Fibroblast of skin of right quadriceps (primary cell): ENCODE measurements at regions not wholly inside any gene's neighbourhood (a gene's known extent, or its start where the extent isn't known, plus 50 kb on each side); places are given as distances from the start of the nearest gene placed in this dataset.

ENCODE experiments used
- DNase-seq: peaks from one replicate; pipeline ENCODE4 v3.0.0-alpha.2; 2013

GRCh38 chr14:82067221-82067875 is 533.7 kb upstream of the SEL1L start:
- no peak for DNase-seq

- DNase-seq = no peak
Measured at GRCh38 chr14:82070040-82070439, 536.4 kb upstream of the SEL1L start.

DNA sequence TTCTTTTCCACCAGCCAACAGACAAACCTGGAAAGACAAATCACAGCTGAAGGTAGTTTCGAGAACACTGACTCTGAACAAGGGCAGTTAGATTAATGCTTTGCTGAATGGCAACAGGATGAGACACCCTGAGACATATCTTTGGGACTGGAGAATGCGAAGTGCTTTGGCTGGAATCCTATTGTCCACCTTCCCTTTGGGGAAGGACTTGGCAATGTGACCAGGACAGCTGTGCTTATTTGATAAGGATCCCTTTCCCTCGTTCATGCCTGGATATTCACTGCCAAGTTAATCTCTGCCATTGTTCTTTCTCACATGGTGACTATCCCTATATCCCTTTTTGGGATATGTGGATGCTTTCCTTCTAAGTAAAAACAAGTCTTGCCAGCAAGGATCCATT is 537.1 kb upstream of the SEL1L start:
- DNase-seq = no peak

- DNase-seq = no peak
Measured at GRCh38 chr14:82073547-82073946, 539.9 kb upstream of the SEL1L start.

GRCh38 chr14:82075566-82075965 is 541.9 kb upstream of the SEL1L start:
- DNase-seq = peak; percentile 0

- no peak for DNase-seq
Measured at GRCh38 chr14:82079553-82079952, 545.9 kb upstream of the SEL1L start.

DNA sequence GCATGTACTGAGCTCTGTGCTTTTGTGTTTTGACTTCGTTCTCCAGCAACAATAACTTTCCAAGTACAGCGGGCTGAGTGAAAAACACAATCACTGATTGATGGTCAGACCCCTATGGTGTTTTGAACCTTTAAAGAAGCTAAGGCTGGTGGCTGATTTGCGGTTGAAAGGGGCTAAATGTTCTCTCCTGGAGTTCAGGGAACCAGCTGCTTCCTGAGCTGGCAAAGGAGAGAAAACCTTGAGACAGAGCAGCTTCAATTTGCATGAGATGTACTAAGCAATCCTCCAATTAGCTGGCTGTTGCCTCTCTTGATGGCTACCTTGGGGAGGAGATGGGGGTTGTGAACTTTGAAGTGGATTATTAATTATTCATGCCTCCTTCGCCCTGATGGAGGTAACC is 546.7 kb upstream of the SEL1L start:
- DNase-seq = no peak

- no peak for DNase-seq
Measured at GRCh38 chr14:82084813-82085212, 551.2 kb upstream of the SEL1L start.

DNA sequence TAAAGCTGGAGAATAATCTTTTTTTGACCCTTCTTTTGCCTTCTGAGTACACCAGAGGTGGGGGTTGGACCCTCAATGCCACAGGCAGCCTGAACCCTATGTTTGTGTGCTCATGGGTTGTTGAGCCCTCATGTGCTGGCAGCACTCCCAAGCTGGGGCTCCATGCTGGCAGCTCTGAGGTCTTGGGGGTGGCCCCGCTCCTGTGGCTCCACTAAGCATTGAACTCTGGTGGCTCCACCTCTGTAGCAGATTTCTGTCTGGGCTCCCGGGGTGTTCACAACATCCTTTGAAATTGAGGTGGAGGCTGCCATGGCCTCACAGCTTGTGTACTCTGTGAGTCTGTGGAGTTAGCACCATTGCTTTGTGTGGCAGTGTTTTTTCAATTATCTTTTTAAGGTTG is 557.4 kb upstream of the SEL1L start:
- no peak for DNase-seq

DNA sequence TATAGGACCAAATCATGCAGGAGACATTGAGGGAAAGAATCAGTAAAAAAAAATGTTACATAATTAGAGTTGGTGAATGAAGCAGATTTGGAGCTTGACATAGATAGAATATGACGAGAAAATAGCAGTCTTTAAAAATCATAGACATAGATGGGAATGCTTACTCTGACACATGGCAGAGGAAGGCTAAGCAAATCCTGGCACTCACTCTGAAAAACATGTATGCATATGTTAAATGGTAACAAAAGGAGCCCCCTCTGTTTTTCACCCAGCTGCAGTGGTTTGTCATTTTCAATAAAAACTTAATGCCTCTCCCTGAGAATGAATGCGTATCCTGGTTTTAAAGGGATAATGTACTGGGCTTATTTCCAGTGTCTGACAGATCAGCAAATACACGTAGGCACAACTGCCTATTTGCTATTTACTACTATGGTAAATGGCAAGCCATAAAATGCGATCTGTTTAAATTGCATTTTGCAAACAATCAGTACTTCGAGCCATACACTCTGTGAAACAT is 561.2 kb upstream of the SEL1L start:
- no peak for DNase-seq

- DNase-seq = no peak
Measured at GRCh38 chr14:82104013-82104412, 570.4 kb upstream of the SEL1L start.

DNA sequence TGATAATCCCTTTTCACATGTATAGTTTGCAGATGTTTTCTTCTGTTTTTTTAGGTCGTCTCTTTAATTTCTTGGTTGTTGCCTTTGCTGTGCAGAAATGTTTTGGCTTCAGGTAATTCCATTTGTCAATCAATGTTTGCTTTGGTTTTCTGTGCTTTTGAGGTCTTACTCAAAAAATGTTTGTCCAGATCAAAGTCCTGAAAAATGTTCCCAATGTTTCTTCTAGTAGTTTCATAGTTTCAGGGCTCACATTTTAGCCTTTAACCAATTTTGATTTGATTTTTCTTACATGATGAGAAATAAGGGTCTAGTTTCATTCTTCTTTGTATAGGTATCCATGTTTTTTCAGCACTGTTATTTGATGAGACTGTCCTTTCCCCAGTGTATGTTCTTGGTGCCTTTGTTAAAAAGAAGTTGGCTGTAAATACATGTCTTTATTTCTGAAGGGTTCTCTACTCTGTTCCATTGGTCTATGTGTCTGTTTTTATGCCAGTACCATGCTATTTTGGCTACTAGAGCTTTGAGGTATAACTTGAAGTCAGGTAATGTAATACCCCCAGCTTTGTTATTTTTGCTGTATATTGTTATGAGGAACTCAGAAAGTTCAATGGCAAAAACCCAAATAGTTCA is 578.7 kb upstream of the SEL1L start:
- DNase-seq = no peak

DNA sequence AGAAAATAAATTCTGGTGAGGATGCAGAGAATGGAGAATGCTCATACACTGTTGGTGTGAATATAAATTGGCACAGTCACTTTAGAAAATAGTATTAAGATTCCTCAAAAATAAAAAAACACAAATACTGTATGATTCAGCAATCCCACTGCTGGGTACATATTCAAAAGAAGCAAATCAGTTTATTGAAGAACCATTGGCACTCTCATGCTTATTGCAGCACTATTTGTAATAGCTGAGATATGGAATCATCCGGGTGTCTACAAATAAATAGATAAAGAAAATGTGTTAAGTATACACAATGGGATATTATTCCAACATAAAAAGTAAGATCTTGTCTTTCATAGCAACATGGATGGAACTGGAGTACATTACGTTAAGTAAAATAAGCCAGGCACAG is 579.4 kb upstream of the SEL1L start:
- DNase-seq = no peak

DNA sequence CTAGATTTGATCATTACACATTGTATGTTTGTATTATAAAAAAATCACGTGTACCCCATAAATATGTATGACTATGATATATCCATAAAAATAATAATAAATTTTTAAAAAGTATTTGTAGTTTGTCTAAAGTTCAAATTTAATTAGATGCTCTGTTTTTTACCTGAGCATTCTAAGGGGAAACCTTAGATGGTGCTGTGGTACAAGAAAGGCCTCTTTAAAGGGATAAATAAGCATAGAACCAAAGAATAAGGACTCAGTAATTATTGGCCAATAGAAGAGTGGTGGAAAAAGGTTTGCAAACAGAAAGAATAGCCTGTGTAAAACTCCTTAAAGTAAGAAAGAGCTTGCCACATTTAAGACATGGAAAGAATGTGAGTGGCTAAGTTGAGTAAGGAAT is 580.1 kb upstream of the SEL1L start:
- no peak for DNase-seq

- no peak for DNase-seq
Measured at GRCh38 chr14:82116721-82117120, 583.1 kb upstream of the SEL1L start.

DNA sequence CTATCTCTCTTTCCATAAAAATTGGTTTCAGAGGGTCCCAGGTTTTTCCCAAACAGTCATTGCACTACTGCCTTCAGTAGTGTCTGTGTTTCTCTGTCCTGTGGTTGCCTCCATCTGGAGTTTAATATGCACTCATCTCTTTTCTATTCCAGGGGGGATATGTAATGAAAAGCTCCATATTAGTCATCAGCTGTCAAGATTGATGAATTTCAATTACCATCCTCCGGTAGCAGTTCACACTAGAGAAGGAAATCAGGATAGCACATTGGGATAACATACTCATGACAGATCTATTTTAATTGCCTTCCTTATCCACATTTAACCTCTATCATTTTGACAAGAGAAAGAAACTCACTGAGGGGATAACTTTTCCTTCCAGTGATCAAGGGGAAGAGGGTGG is 589.0 kb upstream of the SEL1L start:
- DNase-seq = no peak

DNA sequence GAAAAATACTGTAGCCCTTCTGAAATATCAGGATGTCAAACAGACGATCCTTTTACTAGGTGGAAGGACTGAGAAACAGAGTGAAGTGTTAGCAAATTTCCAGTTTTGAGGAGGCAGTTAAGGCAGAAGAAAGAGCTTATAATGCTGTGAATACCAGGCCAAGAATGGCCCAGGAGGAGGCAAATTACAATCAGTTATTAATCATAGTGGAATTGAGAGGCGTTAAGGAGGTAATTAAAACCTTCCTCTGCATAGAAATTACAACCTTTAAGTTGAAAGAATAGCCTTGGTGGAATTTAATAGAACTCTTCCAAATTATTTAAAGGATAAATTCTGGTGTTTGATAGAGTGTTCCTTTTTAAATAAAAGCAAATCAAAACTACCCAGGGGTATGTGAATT is 590.9 kb upstream of the SEL1L start:
- DNase-seq = no peak

DNA sequence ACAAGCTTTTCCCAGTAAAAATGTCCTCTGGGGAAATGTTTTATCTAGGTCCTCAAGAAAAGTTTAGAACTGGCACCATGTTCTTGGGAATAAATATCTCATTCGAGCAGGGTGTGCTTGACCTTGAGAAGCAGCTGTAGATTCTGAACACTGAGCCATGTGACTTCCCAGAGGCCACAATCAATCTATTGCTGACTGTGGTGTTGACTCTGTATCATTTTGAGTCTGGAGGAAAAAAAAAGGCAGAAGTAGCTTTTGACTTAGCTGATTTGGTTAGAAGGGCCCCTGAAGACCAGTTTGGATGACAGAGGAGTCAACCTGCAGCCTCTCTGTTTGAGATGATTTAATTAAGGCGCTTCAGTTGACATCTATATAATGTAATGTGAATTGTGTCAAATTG is 592.4 kb upstream of the SEL1L start:
- no peak for DNase-seq

GRCh38 chr14:82134411-82134810 is 600.8 kb upstream of the SEL1L start:
- DNase-seq = no peak

DNA sequence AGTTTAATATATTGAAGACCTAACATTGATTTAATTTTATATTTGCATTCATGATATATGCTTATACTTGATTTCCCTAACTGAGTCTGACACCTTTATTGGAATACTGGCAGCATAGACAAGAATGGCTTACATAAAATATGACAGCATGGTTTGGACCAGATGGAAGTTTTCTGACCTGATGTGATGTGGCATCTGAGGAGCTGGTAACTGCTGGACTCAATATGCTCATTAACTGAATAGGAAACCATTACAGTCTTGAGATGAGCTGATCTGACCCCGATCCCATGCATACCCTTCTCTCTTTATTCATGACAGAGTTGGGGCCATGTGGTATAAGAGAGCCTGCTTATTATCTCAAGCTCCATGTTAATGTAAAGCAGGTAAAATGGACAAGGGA is 604.8 kb upstream of the SEL1L start:
- no peak for DNase-seq

DNA sequence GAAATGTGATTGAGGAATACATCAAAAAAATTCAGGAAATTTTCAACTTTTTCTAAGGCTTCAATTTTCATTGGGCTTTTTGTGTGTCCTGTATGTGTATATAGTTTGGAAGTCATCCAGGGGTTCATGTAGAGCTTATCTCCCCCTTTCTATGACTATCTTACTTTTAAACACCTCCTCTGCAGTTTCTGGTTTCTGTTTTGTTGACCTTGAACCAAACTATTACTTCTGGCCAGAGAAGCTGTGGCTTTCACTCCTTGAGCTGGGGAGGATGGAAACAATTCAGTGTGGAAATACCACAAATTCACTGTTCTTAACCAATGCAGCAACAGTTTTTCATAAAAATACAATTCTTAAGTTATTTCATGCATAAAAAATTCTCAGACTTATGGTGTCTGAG is 613.2 kb upstream of the SEL1L start:
- DNase-seq = no peak

DNA sequence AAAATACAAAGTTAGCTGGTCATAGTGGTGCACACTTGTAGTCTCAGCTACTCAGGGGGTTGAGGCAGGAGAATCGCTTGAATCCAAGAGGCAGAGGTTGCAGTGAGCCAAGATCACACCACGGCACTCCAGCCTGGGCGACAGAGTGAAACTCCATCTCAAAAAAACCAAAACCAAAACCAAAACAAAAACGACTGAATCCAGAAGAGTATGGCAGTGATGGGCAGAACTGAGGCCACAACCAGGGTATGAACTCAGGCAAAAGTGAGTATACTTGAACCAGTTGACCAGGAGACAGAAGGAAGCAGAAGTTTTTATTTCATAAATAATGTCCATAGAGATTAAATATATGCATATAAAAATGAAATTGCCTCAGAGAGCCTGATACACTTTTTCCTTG is 620.0 kb upstream of the SEL1L start:
- no peak for DNase-seq

DNA sequence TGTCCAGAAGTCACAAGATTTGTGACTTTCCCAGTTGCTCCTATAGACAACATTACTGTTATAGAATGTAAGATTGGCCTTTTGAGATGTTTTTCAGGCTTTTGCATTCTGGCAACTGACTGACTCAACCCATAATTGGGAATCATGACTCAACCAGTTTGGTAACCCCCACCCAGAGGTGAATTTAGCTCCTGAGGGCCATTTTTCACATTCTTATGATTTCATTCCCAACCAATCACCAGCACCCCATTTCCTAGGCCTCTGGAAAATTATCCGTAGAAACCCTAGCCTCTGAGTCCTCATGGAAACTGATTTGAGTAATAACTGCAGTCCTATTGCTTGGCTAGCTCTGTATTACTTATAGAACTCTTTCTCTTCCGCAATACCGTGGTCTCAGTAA is 626.0 kb upstream of the SEL1L start:
- peak; percentile 49 for DNase-seq

- DNase-seq = no peak
Measured at GRCh38 chr14:82180139-82180538, 646.5 kb upstream of the SEL1L start.

DNA sequence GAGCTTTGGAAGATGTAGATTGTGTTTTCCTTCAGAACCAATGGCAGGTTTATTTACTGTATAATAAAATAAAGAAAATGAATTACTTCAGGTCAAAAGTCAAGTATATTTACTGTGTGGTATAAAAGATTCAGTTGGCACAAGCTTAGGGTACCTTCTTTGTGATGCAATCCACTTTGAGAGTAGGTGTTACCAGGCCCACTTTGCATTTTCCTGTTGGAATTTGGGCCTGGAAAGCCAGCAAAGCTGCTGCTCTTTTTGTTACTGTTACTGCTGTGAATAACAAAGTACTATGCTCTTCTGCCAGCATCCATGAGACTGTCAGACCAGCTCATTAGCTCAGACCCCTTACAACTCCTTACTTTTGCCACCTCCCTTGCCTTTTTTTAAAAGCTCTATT is 649.0 kb upstream of the SEL1L start:
- DNase-seq = no peak
